Epithelial cell of esophagus (primary cell): ENCODE measurements at regions not wholly inside any gene's neighbourhood (a gene's known extent, or its start where the extent isn't known, plus 50 kb on each side); places are given as distances from the start of the nearest gene placed in this dataset.

ENCODE experiments used
- DNase-seq: peaks from one replicate; pipeline ENCODE4 v3.0.0; 2010; ENCODE audit warnings: low read depth
- H3K4me3 ChIP-seq: 2 replicates; pipeline ENCODE4 v1.5.1; 2011; ENCODE audit warnings: mild to moderate bottlenecking, low read length, control low read depth
- TF ChIP-seq, protein P1 (sequence below): IDR thresholded peaks from 2 replicates; pipeline ENCODE4 v1.5.1; 2011; ENCODE audit warnings: low read depth, mild to moderate bottlenecking, low read length, control low read depth, inconsistent platforms; ENCODE audit not compliant: insufficient read depth; ENCODE audit errors: missing control alignments

DNA sequence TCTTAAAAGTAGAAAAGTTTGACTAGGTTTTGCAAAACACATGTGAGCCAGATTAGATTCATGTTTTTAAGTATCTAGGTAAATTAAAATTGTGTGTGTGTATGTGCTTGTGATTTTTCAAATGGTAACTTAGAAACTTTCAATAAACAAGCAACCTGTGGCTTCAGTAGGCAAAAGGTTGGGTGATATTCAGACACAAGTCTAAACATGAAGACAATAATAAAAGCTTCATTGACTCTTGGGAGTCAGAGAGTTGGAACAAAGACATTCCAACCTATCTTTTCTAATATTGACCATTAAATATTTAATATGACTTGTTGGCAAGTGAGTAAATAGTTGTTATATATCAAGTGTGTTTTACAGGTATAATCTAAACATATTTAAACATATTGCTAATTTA is 1049.6 kb upstream of the ADGRL4 start:
- TF ChIP-seq, protein P1, sequence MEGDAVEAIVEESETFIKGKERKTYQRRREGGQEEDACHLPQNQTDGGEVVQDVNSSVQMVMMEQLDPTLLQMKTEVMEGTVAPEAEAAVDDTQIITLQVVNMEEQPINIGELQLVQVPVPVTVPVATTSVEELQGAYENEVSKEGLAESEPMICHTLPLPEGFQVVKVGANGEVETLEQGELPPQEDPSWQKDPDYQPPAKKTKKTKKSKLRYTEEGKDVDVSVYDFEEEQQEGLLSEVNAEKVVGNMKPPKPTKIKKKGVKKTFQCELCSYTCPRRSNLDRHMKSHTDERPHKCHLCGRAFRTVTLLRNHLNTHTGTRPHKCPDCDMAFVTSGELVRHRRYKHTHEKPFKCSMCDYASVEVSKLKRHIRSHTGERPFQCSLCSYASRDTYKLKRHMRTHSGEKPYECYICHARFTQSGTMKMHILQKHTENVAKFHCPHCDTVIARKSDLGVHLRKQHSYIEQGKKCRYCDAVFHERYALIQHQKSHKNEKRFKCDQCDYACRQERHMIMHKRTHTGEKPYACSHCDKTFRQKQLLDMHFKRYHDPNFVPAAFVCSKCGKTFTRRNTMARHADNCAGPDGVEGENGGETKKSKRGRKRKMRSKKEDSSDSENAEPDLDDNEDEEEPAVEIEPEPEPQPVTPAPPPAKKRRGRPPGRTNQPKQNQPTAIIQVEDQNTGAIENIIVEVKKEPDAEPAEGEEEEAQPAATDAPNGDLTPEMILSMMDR = no peak
- H3K4me3 ChIP-seq = no peak overlapping the region
- peak; percentile 68 for DNase-seq

DNA sequence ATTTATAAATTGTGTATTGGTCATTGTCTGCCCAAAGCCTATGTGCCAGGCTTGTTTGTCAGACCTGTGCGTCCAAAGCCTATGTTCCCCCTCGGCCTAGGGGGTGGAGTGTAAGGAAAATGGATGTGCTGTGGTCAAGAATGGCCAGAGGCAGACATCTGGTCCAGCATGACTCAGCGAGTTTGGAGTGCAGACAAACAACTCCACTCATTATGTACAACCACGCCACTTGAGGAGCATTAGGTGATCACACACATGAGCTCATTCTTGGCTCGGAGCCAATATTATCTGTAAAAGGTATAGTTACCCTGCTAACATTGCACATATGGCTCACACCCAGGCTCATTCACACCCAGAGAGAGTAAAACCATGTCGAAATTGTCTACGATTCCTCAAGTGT is 1047.6 kb upstream of the ADGRL4 start:
- peak; percentile 98 for DNase-seq
- no peak overlapping the region for H3K4me3 ChIP-seq
- TF ChIP-seq, protein P1 = no peak

DNA sequence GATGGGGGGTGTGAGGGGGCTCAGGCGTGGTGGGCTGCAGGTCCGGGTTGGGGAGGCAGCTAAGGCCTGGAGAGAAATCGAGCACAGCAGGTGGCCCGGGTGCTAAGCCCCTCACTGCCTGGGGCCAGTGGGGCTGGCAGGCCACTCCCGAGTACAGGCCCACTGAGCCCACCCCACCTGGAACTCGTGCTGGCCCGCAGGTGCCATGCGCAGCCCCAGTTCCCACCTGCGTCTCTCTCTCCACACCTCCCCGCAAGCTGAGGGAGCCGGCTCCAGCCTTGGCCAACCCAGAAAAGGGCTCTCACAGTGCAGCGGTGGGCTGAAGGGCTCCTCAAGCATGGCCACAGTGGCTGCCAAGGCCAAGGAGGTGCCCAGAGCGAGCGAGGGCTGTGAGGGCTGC is 1047.1 kb upstream of the ADGRL4 start:
- H3K4me3 ChIP-seq = no peak overlapping the region
- no peak for DNase-seq
- TF ChIP-seq, protein P1 = no peak

DNA sequence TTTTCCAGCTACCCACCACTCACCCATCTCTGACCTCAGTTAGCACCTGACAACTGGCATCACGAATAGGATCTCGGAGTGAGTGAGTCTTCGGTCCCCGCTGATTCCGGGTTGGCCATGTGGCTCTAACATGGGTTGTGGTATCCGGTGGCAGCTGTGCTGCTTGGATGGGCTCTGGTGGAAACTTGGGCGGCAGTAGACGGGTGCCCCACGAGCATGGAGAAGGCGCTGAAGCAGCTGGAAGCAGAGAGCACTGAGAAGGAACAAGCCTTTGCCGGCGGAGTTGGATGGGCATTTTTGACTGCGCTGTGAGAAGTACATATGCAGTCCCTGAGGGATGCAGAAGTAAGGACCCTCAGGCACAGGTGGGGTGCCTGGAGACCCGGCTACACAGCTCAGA is 1044.0 kb upstream of the ADGRL4 start:
- H3K4me3 ChIP-seq = no peak overlapping the region
- no peak for DNase-seq
- TF ChIP-seq, protein P1 = no peak

DNA sequence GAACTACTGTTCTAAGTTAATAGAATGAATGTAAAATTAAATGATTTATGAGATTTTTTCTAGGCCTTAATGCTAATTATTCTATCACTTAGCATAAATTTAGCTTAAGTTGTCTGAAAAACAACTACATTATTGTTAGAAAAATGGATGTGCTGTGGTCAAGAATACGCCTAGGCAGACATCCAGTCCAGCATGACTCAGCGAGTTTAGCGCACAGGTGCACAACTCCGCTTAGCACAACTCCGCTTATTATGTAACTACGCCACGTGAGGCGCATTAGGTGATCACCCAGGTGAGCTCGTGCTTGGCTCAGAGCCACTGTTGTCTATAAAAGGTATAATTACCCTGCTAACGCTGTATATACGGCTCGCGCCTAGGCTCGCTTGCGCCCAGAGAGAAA is 1043.6 kb upstream of the ADGRL4 start:
- H3K4me3 ChIP-seq = no peak overlapping the region
- no peak for DNase-seq
- TF ChIP-seq, protein P1 = no peak

DNA sequence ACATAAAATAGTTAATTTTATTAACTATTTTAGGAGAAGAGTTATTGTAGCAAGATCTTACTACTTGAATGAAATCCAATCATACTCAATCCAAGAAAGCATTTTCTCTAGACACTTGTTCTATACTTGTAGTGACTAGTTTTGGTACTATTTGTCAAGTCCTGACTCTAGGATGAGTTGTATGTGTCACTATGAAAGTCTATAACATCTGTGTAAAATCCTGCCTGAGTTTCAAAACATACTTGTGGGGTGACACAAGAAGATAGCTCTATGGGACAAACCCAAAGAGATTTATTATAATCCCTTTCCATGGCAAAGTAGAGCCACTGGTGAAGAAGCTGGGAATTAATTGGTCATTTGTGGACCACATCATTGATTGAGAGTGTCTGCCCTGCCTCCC is 1042.2 kb upstream of the ADGRL4 start:
- TF ChIP-seq, protein P1 = no peak
- no peak overlapping the region for H3K4me3 ChIP-seq
- DNase-seq = peak; percentile 62

DNA sequence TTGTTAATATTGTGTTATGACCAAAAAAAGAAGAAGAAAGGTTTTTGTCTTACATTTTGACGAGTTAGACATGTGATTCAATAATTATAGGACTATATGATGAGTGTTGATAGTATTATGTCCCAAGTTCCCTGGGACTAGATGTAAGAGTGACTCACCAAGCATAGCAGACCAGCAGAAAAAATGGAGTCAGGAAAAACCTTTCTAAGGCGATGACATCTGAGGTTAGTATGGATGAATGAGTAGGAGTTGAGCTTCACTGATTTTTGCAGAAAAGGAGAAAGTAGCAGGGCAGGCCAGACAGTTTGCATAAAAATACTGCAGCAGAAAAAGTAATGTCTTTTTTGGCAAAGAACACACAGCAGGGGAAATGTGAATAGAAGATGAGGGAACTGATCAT is 1041.3 kb upstream of the ADGRL4 start:
- no peak overlapping the region for H3K4me3 ChIP-seq
- peak; percentile 40 for DNase-seq
- TF ChIP-seq, protein P1 = no peak
